ENCODE measurements at regions not wholly inside any gene's neighbourhood (a gene's known extent, or its start where the extent isn't known, plus 50 kb on each side); places are given as distances from the start of the nearest gene placed in this dataset.

DNA sequence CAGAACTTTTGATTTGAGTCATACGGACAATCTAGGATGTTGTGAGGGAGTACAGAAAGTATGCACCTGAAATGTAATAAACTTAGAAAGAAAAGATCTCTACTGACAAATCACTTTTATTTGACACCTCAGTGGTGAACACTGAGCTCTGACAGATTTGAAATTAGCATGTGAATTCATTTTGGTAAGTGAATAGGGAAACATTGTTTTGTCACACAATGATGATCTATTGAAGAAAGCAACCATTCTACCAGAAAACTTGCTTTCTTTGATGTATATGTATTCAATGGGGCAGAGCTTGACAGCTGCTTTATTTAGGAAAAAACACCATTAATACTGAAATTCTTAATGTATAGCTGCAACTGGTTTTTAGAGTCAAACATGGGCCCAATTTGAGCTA lies 500.5 kb downstream of the CCDC85A start:
- Histone ChIP-seq H4K91ac (ENCODE audit: insufficient read length, low read depth, low read length) (no peak overlapping the region), H2BK15ac (ENCODE audit: low read depth, low read length) (no peak overlapping the region), H3K56ac (ENCODE audit: insufficient read length, low read depth, low read length) (no peak overlapping the region), H3K23me2 (ENCODE audit: insufficient read length, low read depth, low read length, poor library complexity, severe bottlenecking) (no peaks in the 10 kb centered on the region), H2AK5ac (ENCODE audit: insufficient read length, low read length) (no peak overlapping the region), H2BK5ac (ENCODE audit: insufficient read length, low read length) (no peak overlapping the region), H4K20me1 (ENCODE audit: control insufficient read depth, insufficient read depth, insufficient read length) (no peaks in the 10 kb centered on the region), H3K9me3 (ENCODE audit: control insufficient read depth, low read depth, low read length) (no peaks in the 10 kb centered on the region), H3K18ac (ENCODE audit: insufficient read length, low read depth, low read length) (no peak overlapping the region), H3K79me1 (ENCODE audit: insufficient read depth, low read depth, low read length, poor library complexity, severe bottlenecking) (no peaks in the 10 kb centered on the region), H2BK120ac (ENCODE audit: low read depth, low read length, poor library complexity, severe bottlenecking) (no peak overlapping the region), H2BK12ac (ENCODE audit: insufficient read length, low read depth, low read length) (no peak overlapping the region), H3K14ac (ENCODE audit: insufficient read depth, low read length) (no peak overlapping the region), H2AFZ (ENCODE audit: low read length) (no peak overlapping the region), H3K23ac (ENCODE audit: insufficient read length, low read depth, low read length) (no peak overlapping the region), H2BK20ac (ENCODE audit: low read depth, low read length, poor library complexity, severe bottlenecking) (no peak overlapping the region), H3K27me3 (ENCODE audit: insufficient read depth, low read length) (no peaks in the 10 kb centered on the region), H4K8ac (replicated peaks; ENCODE audit: insufficient read length, low read depth, low read length) (no peak overlapping the region), H3K4ac (ENCODE audit: low read depth, low read length) (no peak overlapping the region), H3K4me2 (ENCODE audit: insufficient read depth, insufficient read length, low read length) (no peak overlapping the region), H3T11ph (ENCODE audit: low read length) (no peak overlapping the region), H3K79me2 (ENCODE audit: insufficient read depth, low read length) (no peaks in the 10 kb centered on the region), H3K4me1 (ENCODE audit: insufficient read depth, low read length) (no peaks in the 10 kb centered on the region), H3K9ac (ENCODE audit: extremely low read depth, insufficient read length, low read length) (no peak overlapping the region), H3K27ac (ENCODE audit: insufficient read length, low read depth, low read length) (no peak overlapping the region), H4K5ac (ENCODE audit: insufficient read length, low read depth, low read length) (no peak overlapping the region)
- H3K27ac Mint-ChIP-seq: no peak overlapping the region
- H3K4me3 Mint-ChIP-seq: no peak overlapping the region
- H3K9me3 Mint-ChIP-seq: no peaks in the 10 kb centered on the region
- H3K36me3 Mint-ChIP-seq (ENCODE audit: insufficient read depth in 1 of 3, low read depth in 3 of 3): no peaks in the 10 kb centered on the region
- 0 out of 4 replicates have a peak, but pooled peaks cover 2 to 3% of the 10 kb centered on the region in 2 experiments for H3K4me1 Mint-ChIP-seq
- H3K27me3 Mint-ChIP-seq (ENCODE audit: low read depth): no peaks in the 10 kb centered on the region
- TF ChIP-seq, protein P1, sequence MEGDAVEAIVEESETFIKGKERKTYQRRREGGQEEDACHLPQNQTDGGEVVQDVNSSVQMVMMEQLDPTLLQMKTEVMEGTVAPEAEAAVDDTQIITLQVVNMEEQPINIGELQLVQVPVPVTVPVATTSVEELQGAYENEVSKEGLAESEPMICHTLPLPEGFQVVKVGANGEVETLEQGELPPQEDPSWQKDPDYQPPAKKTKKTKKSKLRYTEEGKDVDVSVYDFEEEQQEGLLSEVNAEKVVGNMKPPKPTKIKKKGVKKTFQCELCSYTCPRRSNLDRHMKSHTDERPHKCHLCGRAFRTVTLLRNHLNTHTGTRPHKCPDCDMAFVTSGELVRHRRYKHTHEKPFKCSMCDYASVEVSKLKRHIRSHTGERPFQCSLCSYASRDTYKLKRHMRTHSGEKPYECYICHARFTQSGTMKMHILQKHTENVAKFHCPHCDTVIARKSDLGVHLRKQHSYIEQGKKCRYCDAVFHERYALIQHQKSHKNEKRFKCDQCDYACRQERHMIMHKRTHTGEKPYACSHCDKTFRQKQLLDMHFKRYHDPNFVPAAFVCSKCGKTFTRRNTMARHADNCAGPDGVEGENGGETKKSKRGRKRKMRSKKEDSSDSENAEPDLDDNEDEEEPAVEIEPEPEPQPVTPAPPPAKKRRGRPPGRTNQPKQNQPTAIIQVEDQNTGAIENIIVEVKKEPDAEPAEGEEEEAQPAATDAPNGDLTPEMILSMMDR (conservative IDR thresholded peaks at IDR 0.05): no peak
- DNase-seq: no peak
- no CpG with 5 or more reads among the region's 1 CpG for WGBS (ENCODE audit: extremely low coverage, insufficient read length, low lambda C conversion rate)

All from H9 (cell line).